Fibroblast of the aortic adventitia (primary cell): ENCODE measurements at regions not wholly inside any gene's neighbourhood (a gene's known extent, or its start where the extent isn't known, plus 50 kb on each side); places are given as distances from the start of the nearest gene placed in this dataset.

Source experiments
- DNase-seq: peaks from one replicate; pipeline ENCODE4 v3.0.0-alpha.2; 2010; ENCODE audit warnings: low read depth
- H3K4me3 ChIP-seq: 2 replicates; pipeline ENCODE4 v1.5.1; 2011; ENCODE audit warnings: low read depth, mild to moderate bottlenecking, control low read depth, low read length, moderate library complexity
- TF ChIP-seq, protein P1 (sequence below): IDR thresholded peaks from 2 replicates; pipeline ENCODE4 v1.5.1; 2011; ENCODE audit warnings: mild to moderate bottlenecking, low read length, control low read depth, inconsistent platforms; ENCODE audit not compliant: insufficient read depth

DNA sequence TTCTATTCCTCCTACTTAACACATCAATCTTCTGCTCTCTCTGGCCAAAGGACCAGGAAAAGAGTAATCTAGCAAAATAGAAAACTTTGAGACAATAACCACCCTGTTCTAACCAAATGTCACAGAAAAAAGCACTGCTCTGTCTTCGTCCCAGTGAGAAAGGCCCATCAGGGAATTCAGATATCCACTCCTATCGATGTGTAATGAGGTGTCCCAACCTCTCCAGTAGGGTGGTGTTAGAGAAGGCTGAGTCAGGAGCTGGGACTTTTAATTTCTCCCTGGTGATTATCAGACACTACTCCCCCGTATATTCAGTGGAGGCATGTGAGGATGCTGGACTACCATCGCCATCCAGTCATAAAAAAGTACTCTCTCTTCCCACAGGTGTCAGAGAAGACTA lies 130.3 kb downstream of the TMTC3 start:
- DNase-seq: no peak
- TF ChIP-seq, protein P1, sequence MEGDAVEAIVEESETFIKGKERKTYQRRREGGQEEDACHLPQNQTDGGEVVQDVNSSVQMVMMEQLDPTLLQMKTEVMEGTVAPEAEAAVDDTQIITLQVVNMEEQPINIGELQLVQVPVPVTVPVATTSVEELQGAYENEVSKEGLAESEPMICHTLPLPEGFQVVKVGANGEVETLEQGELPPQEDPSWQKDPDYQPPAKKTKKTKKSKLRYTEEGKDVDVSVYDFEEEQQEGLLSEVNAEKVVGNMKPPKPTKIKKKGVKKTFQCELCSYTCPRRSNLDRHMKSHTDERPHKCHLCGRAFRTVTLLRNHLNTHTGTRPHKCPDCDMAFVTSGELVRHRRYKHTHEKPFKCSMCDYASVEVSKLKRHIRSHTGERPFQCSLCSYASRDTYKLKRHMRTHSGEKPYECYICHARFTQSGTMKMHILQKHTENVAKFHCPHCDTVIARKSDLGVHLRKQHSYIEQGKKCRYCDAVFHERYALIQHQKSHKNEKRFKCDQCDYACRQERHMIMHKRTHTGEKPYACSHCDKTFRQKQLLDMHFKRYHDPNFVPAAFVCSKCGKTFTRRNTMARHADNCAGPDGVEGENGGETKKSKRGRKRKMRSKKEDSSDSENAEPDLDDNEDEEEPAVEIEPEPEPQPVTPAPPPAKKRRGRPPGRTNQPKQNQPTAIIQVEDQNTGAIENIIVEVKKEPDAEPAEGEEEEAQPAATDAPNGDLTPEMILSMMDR: no peak
- H3K4me3 ChIP-seq: no peak overlapping the region

DNA sequence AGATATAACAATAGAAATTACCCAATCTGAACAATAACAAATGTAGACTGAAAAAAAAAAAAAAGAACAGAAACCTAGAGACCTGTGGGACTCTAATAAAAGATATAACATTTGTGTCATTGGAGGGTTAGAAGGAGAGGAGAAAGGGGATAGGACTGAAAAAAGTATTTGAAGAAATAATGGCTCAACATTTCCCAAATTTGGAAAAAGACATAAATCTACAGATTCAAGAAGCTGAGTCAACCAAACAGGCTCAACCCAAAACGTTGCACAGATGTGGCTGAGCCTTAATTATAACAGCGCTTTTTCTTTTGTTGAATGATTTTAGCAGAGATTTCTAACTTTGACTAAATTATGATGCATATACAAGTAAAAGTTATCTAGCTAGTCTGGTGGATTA lies 131.3 kb downstream of the TMTC3 start:
- no peak overlapping the region for H3K4me3 ChIP-seq
- TF ChIP-seq, protein P1: no peak
- DNase-seq: no peak

DNA sequence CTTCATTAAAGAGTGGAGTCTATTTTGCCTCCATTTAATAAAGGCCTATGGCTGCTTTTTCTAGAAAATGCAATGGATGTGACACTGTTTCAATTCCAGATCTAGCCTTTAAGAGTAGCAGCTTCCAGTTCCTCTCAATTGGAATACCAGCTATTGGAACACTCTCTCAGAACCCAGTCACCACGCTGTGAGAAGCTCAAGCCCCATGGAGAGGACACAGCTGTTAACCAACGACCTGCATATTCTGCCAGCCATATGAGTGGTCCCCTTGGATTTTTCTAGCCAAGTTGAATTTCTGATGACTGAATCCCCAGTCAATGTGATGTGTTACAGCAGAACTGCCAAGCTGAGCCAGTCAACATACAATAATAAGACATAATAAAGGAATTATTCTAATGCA lies 131.8 kb downstream of the TMTC3 start:
- TF ChIP-seq, protein P1: no peak
- no peak for DNase-seq
- H3K4me3 ChIP-seq: no peak overlapping the region

DNA sequence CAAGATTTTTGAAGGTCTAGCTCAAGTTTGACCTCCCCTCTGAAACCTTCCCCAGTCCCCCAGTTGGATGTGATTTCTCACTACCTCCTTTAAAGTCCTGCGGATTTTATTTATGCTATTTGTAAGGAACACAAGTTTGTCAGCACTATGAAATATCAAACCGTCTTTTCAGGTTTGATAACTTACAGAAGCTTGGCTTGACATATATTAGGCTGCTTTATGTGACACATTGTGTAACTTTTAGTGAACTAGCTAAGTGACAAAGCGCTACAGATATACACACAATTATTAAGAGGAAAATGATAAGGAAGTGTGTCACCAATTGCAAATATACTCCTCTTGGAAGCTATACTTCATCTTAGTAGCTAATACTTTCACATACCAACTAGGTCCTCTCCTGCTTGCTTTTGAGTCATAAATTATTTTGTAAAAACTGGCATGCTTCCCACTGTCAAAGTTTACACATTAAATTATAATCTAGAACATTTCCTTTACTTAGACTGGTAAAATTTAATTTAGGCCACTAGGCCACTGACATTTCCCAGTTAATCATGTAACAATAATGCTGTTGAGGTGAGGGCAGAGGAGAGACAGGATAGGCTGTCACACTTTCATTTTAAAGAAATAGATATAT lies 149.5 kb downstream of the TMTC3 start:
- H3K4me3 ChIP-seq: no peak overlapping the region
- peak; percentile 33 for DNase-seq
- TF ChIP-seq, protein P1: no peak

DNA sequence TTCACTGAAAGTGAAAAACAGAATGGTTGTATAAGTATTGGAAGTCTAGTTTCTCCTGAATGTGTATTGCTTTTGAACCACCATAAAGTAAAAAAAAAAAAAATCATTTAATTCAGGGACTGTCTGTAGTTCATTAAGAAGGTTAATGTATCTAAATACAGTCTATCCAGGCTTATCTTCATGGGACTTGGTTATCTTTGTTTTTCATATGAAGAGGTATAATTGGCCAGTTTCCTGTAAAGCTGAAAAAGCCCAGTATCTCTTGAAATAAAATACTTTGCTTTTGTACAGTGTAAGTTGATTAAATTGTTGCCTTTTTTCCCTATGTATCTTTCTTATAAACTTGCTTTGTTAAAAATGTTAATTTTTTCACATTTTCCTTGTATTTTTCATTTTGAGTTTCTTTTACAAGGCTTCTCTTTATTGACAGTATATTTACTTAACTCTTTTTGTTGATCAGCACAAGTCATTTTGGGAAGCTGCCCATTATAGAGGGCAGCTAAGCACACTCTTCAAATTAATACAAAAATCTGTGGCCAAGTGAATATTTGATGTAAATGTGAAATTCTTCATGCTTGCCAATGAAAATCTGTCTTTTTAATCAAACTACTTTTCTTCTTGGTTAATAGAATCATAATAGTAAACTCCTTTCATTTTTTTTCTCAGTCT lies 156.0 kb downstream of the TMTC3 start:
- DNase-seq: no peak
- TF ChIP-seq, protein P1: no peak
- no peak overlapping the region for H3K4me3 ChIP-seq

DNA sequence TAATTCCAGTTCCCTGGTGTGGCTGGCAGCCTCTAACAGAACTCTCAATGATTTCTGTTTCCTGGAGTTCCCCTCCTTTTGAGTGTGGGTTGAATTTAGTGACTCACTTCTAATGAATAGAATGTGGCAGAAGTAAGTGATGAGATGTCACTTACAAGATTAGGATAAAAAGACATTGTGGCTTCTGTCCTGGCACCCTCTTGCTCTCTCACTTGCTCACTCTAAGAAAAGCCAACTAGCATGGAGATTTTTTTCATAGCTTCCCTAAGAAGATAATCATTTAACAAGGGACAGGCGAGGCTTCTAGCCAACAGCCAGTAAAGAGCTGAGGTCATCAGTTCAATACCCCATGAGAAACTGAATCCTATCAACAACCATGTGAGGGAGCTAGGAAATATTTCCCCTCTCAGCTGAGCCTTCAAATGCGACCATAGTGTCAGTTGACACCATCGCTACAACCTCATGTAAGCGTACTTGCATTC lies 156.7 kb downstream of the TMTC3 start:
- peak; percentile 93 for DNase-seq
- TF ChIP-seq, protein P1: no peak
- no peak overlapping the region for H3K4me3 ChIP-seq
